HG03521 (cell line): ENCODE measurements at regions not wholly inside any gene's neighbourhood (a gene's known extent, or its start where the extent isn't known, plus 50 kb on each side); places are given as distances from the start of the nearest gene placed in this dataset.

Experiments used
- ATAC-seq: cut with Tn5 transposase; IDR thresholded peaks from one replicate; pipeline ENCODE4 v1.9.1; 2021; ENCODE audit warnings: mild to moderate bottlenecking, moderate library complexity; ENCODE audit not compliant: unreplicated experiment

GRCh38 chr4:171759274-171759673, 53.9 kb upstream of the GALNTL6 start:
- no peak for ATAC-seq

- ATAC-seq = no peak
Observed at GRCh38 chr4:171751538-171751937, 61.7 kb upstream of the GALNTL6 start.

DNA sequence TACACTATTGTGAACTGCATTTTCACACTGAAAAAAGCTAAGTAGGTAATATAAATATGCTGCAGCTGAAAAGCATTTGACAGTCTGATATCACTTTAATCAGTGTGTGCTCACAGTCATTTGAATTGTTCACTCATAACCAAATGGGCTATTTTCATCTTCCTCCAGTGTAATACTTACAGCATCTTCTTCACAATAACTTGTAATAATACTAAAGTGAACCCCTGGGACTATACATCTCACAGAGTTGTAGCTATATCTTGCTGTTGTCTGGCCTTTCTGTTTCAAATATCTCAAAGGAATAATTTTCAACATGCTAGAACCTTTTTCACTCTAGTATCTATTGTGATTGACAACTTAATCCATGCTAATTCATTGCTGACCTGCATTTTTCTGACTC, 66.8 kb upstream of the GALNTL6 start:
- ATAC-seq = no peak

GRCh38 chr4:171742436-171742835, 70.8 kb upstream of the GALNTL6 start:
- ATAC-seq = no peak

- ATAC-seq = no peak
Observed at GRCh38 chr4:171727185-171727584, 86.0 kb upstream of the GALNTL6 start.

- no peak for ATAC-seq
Observed at GRCh38 chr4:171721937-171722336, 91.3 kb upstream of the GALNTL6 start.

DNA sequence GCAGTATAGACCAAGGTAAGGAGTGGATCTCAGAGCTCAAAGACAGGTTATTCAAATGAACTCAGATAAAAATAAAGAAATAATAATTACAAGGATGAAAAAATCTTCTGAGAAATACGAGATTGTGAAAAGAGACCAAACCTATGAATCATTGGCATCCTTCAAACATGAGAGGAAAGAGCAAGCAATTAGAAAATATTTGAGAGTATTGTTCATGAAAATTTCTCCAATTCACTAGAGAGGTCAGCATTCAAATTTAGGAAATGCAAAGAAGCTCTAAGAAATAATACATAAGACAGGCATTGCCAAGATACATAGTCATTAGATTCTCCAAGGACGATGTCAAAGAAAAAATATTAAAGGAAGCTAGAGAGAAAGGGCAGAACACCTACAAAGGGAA, 93.5 kb upstream of the GALNTL6 start:
- ATAC-seq = no peak

DNA sequence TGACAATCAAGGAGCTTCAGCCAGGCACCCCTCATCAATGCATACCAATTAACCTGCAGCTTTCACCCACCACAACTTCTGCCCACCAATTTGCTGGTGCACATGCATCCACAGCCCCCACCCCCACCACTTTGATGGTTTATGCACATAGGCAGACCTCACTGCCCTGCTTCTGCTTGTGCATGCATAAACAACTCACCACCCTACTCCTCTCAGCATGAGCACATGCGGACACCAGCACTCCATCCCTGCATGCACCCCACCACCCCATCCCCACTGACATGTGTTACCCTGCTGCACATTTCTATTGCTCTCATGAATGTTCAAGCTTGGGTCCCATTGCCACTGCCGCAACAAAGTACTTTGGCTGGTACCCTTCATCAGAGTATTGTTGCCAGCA, 94.5 kb upstream of the GALNTL6 start:
- no peak for ATAC-seq

DNA sequence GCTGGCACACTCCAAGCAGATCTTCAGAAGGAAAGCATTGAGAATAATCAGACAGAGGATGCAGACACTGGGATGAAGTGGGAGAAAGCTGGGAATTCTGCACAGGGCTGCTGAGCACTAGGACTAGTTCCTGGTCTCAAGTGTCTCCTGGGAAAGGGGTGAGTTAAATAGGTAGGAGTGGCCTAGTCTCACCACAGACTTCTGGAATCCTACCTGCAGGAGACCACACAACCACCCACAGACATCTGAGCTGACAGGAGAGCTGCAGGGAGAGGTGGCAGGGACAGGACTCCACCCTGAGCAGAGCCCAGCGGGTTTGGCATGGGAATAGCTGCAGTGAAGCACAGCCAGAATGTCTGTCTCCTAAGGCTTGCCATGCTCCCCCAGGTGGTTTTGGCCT, 95.1 kb upstream of the GALNTL6 start:
- no peak for ATAC-seq

GRCh38 chr4:171717231-171717741, 95.9 kb upstream of the GALNTL6 start:
- no peak for ATAC-seq

DNA sequence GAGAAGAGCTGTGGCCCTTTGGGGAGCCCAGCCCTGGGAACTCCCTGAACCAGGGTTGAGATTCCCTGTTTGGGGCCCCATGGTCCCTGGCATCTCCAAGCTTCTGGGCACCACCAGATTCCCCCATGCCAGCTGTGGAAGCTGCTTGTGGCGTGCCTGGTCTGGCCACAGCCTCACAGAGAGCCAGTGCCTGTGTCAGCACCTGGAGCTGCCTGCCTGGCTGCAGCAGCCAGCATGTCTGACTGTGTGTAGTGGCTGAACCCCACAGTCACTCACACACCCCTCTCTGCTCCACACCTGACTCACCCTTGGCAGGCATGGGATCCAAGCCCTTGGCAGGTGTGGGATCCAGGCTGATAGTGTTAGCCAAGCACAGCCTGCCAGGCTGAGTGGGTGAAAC, 97.2 kb upstream of the GALNTL6 start:
- no peak for ATAC-seq

DNA sequence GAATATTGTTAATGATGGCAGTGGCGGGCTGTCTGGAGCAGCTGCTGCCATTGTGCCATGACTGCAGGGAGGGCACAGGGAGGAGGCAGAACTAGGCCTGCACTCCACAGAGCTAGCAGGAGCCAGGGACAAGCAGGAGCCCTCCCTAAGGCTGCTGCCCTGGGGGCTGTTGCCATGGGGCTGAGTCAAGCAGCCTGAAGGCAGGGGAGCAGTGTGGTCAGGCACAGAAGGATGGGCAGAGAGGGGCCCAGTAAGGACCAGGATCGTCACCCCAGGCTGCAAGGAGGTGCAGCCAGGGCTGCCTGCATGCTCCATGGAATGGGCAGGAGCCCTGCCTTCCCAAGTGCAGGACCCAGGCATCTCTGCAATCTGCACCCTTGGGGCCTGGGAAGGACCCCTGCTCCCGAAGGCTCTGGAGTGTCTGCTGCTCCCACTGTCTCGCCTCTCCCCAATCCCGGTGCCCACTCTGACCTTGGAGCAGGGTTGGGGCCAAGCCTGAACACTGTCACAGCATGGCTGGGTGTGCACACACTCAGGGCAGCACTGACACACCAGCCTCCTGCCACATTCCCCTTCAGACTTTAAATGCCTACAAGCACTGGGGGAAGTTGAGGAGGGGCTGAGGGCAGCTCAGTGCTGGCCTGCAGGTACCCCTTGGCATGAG, 98.3 kb upstream of the GALNTL6 start:
- no peak for ATAC-seq

GRCh38 chr4:171710743-171711142, 102.5 kb upstream of the GALNTL6 start:
- no peak for ATAC-seq

- peak; percentile 99 for ATAC-seq
Observed at GRCh38 chr4:171676555-171677215, 136.5 kb upstream of the GALNTL6 start.

DNA sequence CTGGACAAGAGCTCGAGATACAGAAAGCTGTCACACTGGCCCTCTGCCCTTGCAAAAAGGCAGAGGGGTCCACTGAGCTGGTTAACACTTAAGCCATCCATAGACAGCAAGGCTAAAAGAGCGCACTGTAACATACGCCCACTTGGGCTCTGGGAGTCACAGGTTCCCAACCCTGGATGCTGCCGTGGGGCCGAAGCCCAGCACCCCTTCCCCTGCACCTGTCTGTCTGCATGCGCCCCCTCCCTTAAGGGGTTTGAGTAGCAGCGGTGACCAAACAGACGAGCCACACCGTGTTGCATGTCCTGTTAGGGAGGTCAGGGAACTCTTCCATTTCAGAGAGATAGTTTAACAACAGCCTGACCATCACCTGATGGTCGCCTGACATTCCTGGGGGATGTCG, 138.4 kb upstream of the GALNTL6 start:
- ATAC-seq = no peak

DNA sequence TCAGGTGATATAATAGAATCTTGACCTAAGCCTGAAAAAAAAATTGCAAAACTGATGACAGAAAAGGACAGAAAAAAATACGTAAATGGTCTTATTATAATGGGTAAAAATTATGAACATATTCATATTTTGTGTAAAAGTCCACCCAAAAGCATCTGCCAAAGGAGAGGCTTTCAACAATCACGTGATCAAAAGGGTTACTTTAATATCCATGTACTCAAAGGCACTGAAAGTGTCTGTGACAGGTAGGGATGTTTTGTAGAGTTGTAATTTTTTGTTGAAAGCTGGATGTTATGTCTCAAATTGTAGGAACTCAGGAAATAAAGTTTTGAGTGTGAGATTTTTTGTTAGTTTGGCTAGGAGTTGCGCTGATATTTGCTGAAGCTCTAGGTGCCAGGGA, 144.8 kb upstream of the GALNTL6 start:
- no peak for ATAC-seq

GRCh38 chr4:171667906-171668305, 145.3 kb upstream of the GALNTL6 start:
- no peak for ATAC-seq

DNA sequence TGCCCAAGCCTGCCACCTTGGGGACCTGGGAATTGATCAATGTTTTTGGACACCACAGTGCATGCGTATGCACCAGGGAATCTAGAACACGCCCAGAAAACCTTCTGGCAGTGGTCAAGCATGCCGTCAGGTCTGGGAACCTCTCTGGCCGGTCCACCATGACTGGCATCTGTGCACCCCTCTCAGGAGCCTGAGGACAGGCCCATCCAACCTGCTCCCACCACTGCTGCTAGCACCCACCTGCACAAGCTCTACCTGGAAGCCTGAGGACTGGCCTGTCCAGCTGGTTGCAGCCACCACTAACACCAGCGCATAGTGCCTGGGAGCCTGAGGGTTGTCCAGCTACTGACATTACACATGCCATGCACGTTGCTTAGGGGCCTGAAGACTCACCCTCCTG, 162.1 kb upstream of the GALNTL6 start:
- ATAC-seq = no peak

- ATAC-seq = no peak
Observed at GRCh38 chr4:171650543-171650942, 162.7 kb upstream of the GALNTL6 start.

GRCh38 chr4:171648926-171649325, 164.3 kb upstream of the GALNTL6 start:
- ATAC-seq = no peak

GRCh38 chr4:171646984-171647383, 166.2 kb upstream of the GALNTL6 start:
- no peak for ATAC-seq

- peak; percentile 82 for ATAC-seq
Observed at GRCh38 chr4:171644430-171645057, 168.7 kb upstream of the GALNTL6 start.
